Femur (tissue), 1 donor: ENCODE measurements at regions not wholly inside any gene's neighbourhood (a gene's known extent, or its start where the extent isn't known, plus 50 kb on each side); places are given as distances from the start of the nearest gene placed in this dataset.
A peak's percentile ranks its signal among the peaks of the same experiment; 100 is the strongest.

Source experiments
- DNase-seq: peaks from one replicate; pipeline ENCODE4 v3.0.0-alpha.2; 2017

- DNase-seq: no peak
Measured at GRCh38 chr2:59903994-59904544, 649.4 kb downstream of the BCL11A start.

GRCh38 chr2:59900728-59901452 is 652.6 kb downstream of the BCL11A start:
- no peak for DNase-seq

DNA sequence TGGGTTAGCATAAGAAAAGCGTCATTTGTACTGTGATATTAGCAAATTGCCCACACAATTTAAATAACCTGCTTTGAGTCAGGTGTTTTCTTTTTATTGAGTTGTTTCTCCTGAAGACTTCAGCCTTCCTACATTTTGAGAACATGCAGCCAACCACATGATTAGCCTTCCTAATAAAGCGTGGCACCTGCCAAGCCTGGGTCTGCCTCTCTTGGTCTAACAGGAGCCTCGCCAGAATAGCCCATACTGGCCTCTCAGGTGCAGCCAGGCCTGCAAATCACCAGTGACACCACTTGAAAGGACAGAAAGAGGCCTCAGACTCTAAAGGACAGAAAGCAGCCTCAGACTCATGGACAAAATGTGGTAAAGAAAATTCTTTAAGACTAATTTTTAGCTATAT is 653.8 kb downstream of the BCL11A start:
- no peak for DNase-seq

DNA sequence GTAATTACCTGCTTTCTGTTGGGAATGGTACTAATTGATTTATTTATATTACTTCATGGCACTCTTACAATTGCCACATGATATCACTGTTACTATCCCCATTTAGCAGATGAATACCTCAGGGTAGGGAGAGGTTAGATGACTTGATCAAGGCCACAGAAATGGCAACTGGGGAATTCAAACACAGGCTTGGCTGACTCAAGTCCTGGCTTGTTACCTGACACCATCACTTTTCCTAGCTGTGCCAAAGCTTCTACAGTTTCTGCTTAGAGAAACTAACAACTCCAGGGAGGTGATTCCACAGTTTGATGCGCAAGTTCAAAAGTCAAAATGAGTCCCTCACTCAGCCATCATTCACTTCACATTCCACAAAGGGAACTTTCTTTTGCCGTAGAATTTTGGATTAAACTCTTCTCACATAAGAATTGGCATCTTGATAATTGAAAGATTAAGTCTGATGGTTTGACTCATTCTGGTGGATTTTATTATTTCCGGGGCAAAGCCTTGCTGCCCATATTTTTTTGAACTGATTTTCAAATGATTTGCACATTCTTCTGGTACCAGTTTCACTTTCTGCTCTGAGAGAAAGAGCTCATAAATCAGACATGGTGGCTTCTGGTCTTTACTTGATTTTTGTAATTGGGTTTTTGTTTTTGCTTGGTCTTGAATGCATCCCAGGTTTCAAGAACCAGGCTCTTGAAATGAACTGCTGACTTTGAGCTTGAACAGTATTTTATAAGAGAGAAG is 656.8 kb downstream of the BCL11A start:
- DNase-seq: no peak

DNA sequence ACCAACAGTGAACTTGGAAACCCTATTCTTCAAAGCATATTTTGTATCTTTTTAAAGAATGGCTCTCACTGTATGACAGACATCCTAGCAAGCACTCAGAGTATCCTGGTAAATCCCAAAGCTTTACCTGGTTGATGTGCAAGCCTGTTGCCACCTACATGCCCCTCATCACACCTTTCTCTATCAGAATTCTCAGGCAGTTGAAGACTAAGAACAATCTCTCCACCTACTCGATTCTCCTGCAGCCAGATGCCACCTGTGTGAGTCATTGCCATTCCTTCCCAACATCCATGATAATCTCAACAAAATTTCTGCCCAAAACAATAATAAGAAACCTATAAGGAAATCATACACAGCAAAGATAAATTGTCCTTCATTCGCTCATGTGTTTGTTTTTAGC is 659.8 kb downstream of the BCL11A start:
- DNase-seq: no peak

- no peak for DNase-seq
Measured at GRCh38 chr2:59892398-59892797, 661.1 kb downstream of the BCL11A start.

GRCh38 chr2:59889305-59889704 is 664.1 kb downstream of the BCL11A start:
- DNase-seq: no peak

DNA sequence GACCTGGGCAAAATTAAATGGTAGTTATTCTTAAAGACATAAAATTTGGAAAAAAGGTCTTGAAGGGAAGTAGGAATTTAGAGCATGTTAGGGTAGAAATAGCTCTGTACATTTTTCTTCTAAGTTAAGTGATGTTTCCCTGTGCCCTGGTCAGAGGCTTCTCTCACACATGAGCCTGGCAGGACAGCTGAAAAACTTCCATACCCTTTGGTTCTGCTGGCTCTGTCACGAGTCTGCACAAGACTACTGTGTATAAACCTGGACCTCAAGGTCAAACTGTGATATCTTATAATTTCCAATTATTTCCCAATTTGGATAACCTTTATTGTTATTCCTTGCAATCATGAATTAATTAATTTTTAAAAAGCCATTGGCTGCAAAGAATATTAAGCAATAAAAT is 664.7 kb downstream of the BCL11A start:
- no peak for DNase-seq

DNA sequence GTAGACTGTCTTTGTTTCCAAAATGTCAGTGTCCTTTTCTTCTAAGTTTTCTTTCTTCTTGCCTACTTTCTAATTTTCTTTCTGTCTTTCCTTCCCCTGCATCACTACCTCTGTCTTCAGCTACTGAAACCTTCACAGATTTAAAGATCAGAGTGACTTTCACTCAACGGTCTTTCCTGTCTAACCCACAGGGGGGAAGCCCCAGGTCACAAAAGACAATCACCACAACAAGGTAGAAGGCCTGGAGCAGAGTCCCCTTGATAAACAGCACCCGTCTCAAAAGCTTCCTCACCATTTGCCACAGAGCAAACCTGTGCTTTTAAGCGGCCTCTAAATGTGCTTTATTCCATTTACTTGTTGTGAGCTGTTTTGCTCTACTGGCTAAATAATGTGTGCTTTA is 665.4 kb downstream of the BCL11A start:
- no peak for DNase-seq

- no peak for DNase-seq
Measured at GRCh38 chr2:59887366-59887765, 666.1 kb downstream of the BCL11A start.

GRCh38 chr2:59886759-59887158 is 666.7 kb downstream of the BCL11A start:
- no peak for DNase-seq

DNA sequence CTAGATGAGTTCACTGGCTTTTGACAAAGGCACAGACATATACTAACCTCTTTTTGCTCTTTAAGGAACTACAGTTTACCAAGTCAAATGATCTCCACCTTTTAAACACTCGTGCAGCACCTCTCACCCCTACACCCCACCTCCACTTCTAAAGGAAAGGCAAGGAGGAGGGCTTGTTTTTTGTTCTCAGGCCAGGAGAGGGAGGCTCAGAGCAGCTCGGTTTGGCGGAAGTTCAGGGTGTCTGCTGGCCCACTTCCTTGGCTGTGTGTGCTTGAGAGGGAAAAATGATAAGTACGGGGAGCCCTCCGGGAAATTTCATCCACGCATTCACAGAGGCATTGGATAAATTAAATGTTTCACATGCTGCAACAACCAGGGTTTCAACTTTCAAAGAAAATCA is 667.9 kb downstream of the BCL11A start:
- DNase-seq: peak; percentile 34

GRCh38 chr2:59884166-59884565 is 669.3 kb downstream of the BCL11A start:
- no peak for DNase-seq

DNA sequence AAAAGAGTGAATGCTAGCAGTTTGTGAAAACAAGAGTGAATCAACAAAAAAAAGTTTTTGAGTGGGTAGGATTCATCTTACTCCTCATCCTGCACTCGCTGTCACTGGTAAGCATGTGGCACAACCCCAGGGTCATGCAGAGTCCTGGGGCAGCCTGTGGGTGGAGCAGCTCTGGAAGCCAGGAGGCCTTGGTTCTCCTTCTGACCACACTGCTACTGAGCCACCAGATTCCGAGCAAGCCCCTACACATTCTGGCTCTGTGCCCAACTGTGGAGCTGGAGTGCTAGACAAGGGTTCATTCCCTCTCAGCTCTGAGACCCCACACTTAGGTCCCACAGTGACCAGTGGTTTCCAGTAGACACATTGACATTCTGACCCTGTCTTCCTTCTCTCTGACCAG is 670.6 kb downstream of the BCL11A start:
- no peak for DNase-seq

GRCh38 chr2:59882279-59882678 is 671.2 kb downstream of the BCL11A start:
- DNase-seq: no peak

GRCh38 chr2:59881218-59881617 is 672.2 kb downstream of the BCL11A start:
- DNase-seq: no peak

DNA sequence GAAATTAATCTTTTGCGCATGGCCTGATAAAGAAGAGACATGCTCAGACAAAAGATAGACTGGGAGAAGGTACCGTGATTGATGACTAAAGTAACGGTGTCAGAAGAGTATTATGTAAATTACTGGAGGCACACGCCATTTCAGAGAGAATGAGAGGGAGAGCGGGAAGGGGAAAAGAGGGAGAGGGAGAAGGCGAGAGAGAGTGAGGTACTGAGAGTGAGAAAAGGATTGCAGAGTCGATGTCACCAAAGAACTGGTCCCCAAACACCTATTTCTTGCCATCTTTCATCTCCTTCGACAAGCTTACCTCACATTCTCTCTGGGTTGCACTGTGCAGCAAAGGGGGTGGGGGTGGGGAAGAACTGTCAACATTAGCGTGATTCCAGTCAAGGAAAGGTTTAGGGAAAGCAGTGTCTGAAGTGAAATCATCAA is 673.7 kb downstream of the BCL11A start:
- DNase-seq: no peak

DNA sequence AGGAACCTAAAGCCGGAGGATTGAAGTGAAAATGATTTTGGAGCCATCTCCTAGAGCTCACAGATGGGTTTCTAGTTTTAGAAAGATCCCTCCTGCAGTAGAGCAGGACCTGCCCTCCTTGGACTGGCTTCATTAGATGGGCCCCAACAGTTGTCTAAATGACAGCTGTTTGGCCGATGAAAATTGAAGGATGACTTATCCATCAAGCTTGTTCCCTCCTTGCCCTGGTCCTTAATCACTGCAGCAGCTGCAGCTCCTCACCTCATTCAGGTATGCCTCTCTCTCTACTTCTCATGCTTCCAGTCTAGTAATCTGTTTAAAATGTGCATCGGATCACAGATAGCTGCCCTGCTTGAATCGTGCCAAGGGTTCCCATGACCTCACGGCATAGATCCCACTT is 677.6 kb downstream of the BCL11A start:
- no peak for DNase-seq

DNA sequence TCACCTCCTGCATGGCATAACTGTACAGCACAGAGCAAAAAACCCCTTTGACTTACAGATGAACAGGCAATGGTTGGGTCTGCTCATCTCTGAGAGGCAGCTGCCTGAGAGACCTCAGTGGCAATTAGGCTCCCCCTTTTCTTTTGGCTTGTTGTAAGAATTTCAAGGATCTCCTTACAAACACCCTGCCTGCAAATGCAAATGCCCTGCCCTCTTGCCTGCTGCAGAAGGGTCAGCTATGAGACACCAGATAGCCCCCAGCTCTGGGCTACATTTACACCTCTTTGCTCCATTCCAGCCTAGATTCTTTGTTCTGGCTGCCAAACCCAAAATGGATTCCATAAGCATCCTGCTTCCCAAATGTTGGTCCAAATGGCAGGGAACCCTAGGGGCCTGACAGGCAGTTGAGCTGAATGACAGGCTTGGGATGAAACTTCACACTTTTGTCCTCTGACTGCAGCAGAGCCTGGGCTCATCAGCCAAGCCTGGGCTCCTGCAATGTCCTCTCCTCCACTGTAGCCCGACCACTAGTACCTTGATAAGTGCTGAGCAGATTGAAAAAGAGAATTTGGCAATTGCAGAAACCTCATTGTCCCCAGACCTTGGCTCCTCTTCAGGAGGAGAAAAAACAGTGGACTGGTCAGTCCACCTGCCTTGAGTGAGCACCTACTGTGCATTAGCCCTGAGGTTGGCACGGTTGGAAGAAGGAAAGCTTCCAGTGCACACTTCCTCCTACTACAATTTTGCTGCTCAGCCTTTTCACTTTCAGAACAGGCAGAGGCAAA is 678.3 kb downstream of the BCL11A start:
- DNase-seq: no peak

- DNase-seq: no peak
Measured at GRCh38 chr2:59874361-59874760, 679.1 kb downstream of the BCL11A start.

DNA sequence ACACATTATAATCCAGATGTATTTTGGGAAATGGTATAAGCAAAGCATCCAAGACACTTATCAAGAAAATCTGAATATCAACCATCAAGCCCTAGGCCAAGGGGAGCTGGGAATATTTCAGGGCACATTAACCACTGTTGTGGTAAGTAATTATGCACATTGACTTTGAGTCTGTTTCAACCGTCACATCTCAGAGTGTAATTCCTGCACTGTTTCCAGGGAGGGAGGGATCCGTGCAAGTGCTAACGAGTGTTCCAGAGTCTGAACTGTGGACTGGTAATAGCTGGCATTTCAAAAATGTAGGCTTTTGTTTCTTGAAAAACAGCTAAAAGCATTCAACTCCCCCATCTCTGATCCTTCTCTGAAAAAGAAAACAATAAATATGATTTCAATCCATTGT is 681.6 kb downstream of the BCL11A start:
- no peak for DNase-seq

- no peak for DNase-seq
Measured at GRCh38 chr2:59868981-59869380, 684.5 kb downstream of the BCL11A start.

GRCh38 chr2:59866436-59866835 is 687.0 kb downstream of the BCL11A start:
- no peak for DNase-seq
